SU-DHL-6 (cell line): ENCODE measurements at regions not wholly inside any gene's neighbourhood (a gene's known extent, or its start where the extent isn't known, plus 50 kb on each side); places are given as distances from the start of the nearest gene placed in this dataset.

ENCODE experiments used
- H2AFZ ChIP-seq: fragments of 200-600 bp; sonication (generic); 2 replicates; pipeline ENCODE4 v1.6.1; 2014; ENCODE audit warnings: low read depth, mild to moderate bottlenecking, moderate library complexity, mixed read lengths, antibody characterized with exemption, low read length; ENCODE audit not compliant: severe bottlenecking
- H3F3A ChIP-seq: fragments of 200-600 bp; shearing (Covaris generic); 2 replicates; pipeline ENCODE4 v1.6.0; 2016; ENCODE audit warnings: antibody characterized with exemption, mild to moderate bottlenecking; ENCODE audit not compliant: insufficient read depth
- H3K27ac ChIP-seq: fragments of 200-600 bp; sonication (generic); 2 replicates; pipeline ENCODE4 v1.5.1; 2016; ENCODE audit warnings: low read depth, mild to moderate bottlenecking, low read length, moderate library complexity, mixed read lengths
- H3K27me3 ChIP-seq: fragments of 200-600 bp; sonication (generic), shearing (Covaris generic); 2 replicates; pipeline ENCODE4 v1.6.0; 2014; ENCODE audit warnings: mild to moderate bottlenecking, low read length
- H3K36me3 ChIP-seq: fragments of 200-600 bp; sonication (generic); 2 replicates; pipeline ENCODE4 v1.6.1; 2014; ENCODE audit warnings: mild to moderate bottlenecking, low read length, mixed read lengths
- H3K4me2 ChIP-seq: fragments of 300-600, 200-600 bp; shearing (Covaris generic), sonication (generic); 2 replicates; pipeline ENCODE4 v1.6.0; 2014; ENCODE audit warnings: low read length, low read depth, mild to moderate bottlenecking; ENCODE audit not compliant: poor library complexity, severe bottlenecking
- H3K4me3 ChIP-seq: fragments of 200-600 bp; sonication (generic); 2 replicates; pipeline ENCODE4 v1.5.1; 2014; ENCODE audit warnings: antibody characterized with exemption, low read length, mild to moderate bottlenecking, mixed read lengths; ENCODE audit not compliant: insufficient read depth, poor library complexity, severe bottlenecking
- H3K79me2 ChIP-seq: fragments of 200-600 bp; sonication (generic); 2 replicates; pipeline ENCODE4 v1.6.1; 2014; ENCODE audit warnings: mild to moderate bottlenecking, low read length, moderate library complexity; ENCODE audit not compliant: insufficient read depth
- H3K9ac ChIP-seq: fragments of 200-600 bp; sonication (generic); 2 replicates; pipeline ENCODE4 v1.7.0; 2014; ENCODE audit warnings: mild to moderate bottlenecking, low read length
- H3K9me2 ChIP-seq: fragments of 200-600 bp; sonication (generic); replicated peaks from 2 replicates; pipeline ENCODE4 v1.6.1; 2014; ENCODE audit warnings: low read length; ENCODE audit not compliant: insufficient read depth
- H3K9me3 ChIP-seq: fragments of 200-600 bp; sonication (generic); 2 replicates; pipeline ENCODE4 v1.6.1; 2014; ENCODE audit warnings: low read length, mixed read lengths; ENCODE audit not compliant: insufficient read depth
- H4K20me1 ChIP-seq: fragments of 200-600 bp; sonication (generic); 2 replicates; pipeline ENCODE4 v1.6.1; 2014; ENCODE audit warnings: low read depth, mild to moderate bottlenecking, antibody characterized with exemption, low read length, moderate library complexity, mixed read lengths
- EZH2phosphoT487 ChIP-seq: fragments of 200-600 bp; sonication (generic), shearing (Covaris generic); conservative IDR thresholded peaks from 2 replicates; pipeline ENCODE4 v1.6.1; 2018; ENCODE audit warnings: mild to moderate bottlenecking, antibody characterized with exemption, low read length, moderate library complexity, mixed read lengths
- TF ChIP-seq, protein P1 (sequence below): fragments of 200-600 bp; sonication (generic); IDR thresholded peaks from one replicate; pipeline ENCODE4 v1.5.1; 2017; ENCODE audit warnings: antibody characterized with exemption, mild to moderate bottlenecking, low read length, moderate library complexity; ENCODE audit not compliant: insufficient read depth, poor library complexity, severe bottlenecking

DNA sequence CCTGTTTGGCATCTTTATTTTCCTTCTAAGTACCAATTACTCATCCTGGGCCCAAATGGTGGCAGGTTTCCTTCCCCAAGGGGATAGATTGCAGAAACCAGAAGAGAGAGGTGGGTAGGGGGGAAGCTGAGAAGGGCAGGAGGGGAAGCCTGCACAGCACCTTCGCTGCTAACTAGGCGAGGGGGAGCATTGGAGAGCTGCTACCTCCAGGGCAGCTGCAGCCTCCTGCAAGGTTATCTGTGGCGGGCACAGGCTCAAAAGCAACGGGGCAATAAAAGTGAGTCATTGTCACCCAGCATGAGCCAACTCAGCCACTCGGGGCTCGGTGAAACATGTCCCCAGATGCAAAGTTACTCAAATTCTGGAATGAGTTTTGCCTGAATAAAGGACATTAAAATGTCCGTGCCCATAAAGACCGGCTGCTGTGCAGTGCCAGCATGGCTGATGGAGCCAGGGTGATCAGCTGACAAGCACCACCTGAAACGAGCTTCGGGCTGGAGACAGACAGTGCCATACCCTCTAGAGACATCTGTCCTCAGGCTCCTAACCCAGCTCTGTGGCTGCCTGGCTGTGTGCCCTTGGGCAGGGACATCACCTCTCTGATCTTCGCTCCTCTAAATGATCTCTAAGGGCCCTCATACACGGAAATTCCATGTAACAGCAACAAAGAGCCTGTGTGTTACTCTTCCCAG, 68.1 kb upstream of the GRIN2A start:
- no peak overlapping the region for H3K4me2 ChIP-seq
- H3K9me2 ChIP-seq = no peaks in the 10 kb centered on the region
- no peak overlapping the region for H2AFZ ChIP-seq
- H3K36me3 ChIP-seq = no peaks in the 10 kb centered on the region
- H4K20me1 ChIP-seq = no peaks in the 10 kb centered on the region
- no peaks in the 10 kb centered on the region for H3K9me3 ChIP-seq
- no peaks in the 10 kb centered on the region for H3K79me2 ChIP-seq
- H3K9ac ChIP-seq = no peak overlapping the region
- no peak overlapping the region for H3K27ac ChIP-seq
- TF ChIP-seq, protein P1, sequence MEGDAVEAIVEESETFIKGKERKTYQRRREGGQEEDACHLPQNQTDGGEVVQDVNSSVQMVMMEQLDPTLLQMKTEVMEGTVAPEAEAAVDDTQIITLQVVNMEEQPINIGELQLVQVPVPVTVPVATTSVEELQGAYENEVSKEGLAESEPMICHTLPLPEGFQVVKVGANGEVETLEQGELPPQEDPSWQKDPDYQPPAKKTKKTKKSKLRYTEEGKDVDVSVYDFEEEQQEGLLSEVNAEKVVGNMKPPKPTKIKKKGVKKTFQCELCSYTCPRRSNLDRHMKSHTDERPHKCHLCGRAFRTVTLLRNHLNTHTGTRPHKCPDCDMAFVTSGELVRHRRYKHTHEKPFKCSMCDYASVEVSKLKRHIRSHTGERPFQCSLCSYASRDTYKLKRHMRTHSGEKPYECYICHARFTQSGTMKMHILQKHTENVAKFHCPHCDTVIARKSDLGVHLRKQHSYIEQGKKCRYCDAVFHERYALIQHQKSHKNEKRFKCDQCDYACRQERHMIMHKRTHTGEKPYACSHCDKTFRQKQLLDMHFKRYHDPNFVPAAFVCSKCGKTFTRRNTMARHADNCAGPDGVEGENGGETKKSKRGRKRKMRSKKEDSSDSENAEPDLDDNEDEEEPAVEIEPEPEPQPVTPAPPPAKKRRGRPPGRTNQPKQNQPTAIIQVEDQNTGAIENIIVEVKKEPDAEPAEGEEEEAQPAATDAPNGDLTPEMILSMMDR = no peak
- TF ChIP-seq EZH2phosphoT487 = no peak
- H3K27me3 ChIP-seq = no peaks in the 10 kb centered on the region
- H3K4me3 ChIP-seq = no peak overlapping the region
- no peaks in the 10 kb centered on the region for H3F3A ChIP-seq

DNA sequence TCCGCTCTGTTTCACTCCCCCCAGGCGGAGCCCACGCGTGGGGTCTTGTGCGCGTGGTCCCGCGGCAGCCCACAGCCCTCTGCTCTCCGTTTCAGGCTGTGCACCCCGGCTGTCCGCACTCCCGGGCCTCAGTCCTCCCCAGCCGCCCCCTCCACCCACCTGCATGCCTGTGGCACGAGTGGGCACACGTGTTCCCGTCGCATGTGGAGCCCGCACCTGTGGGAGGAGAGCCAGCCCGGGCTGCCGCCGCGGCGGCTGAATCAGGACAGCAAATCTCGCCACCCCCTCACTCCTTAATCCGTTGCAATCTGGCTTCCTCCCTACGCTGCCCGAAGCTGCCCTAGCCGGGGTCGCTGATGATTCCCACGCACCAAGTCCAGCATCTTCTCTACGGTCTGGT, 69.9 kb upstream of the GRIN2A start:
- no peaks in the 10 kb centered on the region for H3K36me3 ChIP-seq
- no peak overlapping the region for H2AFZ ChIP-seq
- no peak overlapping the region for H3K9ac ChIP-seq
- H3K27ac ChIP-seq = no peak overlapping the region
- TF ChIP-seq, protein P1 = no peak
- no peak for TF ChIP-seq EZH2phosphoT487
- no peak overlapping the region for H3K4me2 ChIP-seq
- H3K27me3 ChIP-seq = no peaks in the 10 kb centered on the region
- H3K9me2 ChIP-seq = no peaks in the 10 kb centered on the region
- no peaks in the 10 kb centered on the region for H3K9me3 ChIP-seq
- no peaks in the 10 kb centered on the region for H3F3A ChIP-seq
- H3K79me2 ChIP-seq = no peaks in the 10 kb centered on the region
- H4K20me1 ChIP-seq = no peaks in the 10 kb centered on the region
- H3K4me3 ChIP-seq = no peak overlapping the region

DNA sequence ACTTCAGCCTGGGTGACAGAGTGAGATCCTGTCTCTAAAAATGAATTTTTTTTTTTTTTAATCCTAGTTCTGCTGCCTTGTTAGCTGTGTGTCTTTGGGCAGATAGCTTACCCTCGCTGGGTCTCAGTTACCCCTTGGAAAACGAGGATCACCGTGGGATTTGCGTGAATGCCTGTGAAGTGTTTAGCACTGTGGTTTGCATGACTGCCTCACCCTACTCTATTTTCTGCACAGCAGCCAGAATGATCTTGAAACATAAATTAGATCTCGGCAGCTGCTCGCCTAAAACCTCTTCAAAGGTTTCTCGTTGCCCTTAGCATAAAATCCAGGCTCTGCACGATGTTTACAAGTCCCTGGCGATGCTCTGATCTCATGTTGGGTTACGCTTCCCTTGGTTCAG, 71.2 kb upstream of the GRIN2A start:
- no peaks in the 10 kb centered on the region for H3K27me3 ChIP-seq
- no peaks in the 10 kb centered on the region for H3K36me3 ChIP-seq
- TF ChIP-seq EZH2phosphoT487 = no peak
- TF ChIP-seq, protein P1 = no peak
- no peaks in the 10 kb centered on the region for H3F3A ChIP-seq
- no peak overlapping the region for H2AFZ ChIP-seq
- H3K4me2 ChIP-seq = no peak overlapping the region
- no peaks in the 10 kb centered on the region for H3K9me2 ChIP-seq
- no peaks in the 10 kb centered on the region for H4K20me1 ChIP-seq
- H3K4me3 ChIP-seq = no peak overlapping the region
- H3K27ac ChIP-seq = no peak overlapping the region
- no peak overlapping the region for H3K9ac ChIP-seq
- H3K9me3 ChIP-seq = no peaks in the 10 kb centered on the region
- H3K79me2 ChIP-seq = no peaks in the 10 kb centered on the region
